Hepatic stellate cell (primary cell): ENCODE measurements at regions not wholly inside any gene's neighbourhood (a gene's known extent, or its start where the extent isn't known, plus 50 kb on each side); places are given as distances from the start of the nearest gene placed in this dataset.

Experiments used
- DNase-seq: peaks from one replicate; pipeline ENCODE4 v3.0.0; 2011; ENCODE audit warnings: low spot score

DNA sequence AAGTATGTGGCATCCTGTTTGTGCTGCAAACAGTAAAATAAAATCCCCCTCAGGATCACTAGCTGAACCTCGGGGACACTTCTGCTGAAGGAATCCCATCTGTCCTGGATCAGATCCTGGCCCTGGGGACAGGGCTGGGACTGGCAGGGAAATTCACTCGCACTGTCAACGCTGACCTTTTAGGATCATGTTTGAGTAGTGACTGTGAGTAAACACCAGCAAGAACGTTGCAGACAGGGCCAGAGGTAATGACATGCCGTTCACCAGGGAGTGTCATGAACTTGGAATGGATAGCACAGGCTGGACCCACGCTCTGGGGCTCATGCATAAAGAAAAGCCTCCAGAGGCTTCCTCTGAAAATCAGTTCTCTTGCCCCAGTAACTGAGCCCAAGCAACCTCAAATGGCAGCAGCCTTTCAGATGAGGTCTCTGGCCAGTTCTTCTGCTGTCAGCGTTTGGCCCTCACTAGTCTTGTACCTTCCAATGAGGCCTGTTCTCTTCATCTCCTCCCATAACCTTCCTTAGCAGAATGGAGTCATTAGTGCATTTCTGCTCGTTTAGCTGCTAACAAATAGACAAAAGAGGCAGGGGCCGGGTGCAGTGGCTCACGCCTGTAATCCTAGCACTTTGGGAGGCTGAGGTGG is 51.0 kb upstream of the BARX2 start:
- DNase-seq = no peak

- peak; percentile 23 for DNase-seq
Observed at GRCh38 chr11:129323896-129324502, 51.6 kb upstream of the BARX2 start.

DNA sequence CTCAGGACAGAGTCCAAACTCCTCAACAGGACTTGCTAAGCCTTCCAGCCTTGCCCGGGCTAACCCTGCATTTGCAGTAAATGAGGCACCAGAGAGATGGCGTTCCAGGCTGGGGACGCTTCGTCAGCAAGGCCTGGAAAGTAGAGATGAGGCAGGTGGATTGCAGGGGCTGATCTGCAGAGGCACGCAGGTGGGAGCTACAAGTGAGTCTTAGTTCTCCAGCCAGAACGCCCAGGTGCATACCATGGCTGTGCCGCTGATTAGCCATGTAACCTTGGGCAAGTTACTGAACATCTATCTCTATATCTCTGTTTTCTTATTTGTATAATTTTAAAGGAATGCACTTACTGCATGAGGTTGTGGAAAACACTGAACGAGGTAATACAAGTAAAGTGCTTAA is 52.7 kb upstream of the BARX2 start:
- no peak for DNase-seq

DNA sequence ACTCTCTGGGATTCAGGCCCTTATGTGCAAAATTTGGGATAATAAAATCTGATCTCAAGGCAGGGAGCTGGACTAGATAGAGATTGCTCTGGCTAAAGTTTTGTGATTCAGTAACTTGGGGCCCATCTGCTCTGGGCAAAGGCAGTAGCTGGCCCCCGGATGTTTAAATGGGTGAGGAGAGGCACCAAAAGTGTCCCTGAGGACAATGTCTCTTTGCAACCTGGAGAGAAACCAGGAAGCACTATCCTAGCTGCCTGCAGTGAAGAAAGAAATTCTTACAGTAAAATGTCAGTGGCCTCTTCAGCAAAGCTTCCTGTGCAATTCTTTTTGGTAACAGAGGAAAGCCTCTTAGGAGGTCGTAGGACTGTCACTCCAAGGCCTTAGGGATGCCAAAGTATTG is 54.6 kb upstream of the BARX2 start:
- DNase-seq = no peak

DNA sequence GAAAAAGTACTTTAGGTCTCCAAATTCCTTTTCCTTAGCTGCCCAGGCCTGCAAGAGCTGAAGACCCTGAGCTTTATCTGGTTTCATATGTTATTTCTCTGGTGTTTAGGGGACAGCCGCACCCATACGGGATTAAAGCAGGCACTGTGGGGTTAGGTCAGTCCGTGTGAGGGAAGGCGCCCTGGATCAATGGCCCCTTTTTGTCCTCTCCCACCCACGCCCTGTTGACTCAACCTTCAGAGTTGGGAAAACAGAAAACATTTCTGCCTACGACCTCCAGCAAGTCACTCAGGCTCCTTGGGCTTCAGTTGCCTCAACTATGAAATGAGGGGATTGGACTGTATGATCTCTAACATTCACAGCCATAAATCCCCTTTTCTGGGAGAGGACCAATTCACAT is 55.2 kb upstream of the BARX2 start:
- DNase-seq = no peak

DNA sequence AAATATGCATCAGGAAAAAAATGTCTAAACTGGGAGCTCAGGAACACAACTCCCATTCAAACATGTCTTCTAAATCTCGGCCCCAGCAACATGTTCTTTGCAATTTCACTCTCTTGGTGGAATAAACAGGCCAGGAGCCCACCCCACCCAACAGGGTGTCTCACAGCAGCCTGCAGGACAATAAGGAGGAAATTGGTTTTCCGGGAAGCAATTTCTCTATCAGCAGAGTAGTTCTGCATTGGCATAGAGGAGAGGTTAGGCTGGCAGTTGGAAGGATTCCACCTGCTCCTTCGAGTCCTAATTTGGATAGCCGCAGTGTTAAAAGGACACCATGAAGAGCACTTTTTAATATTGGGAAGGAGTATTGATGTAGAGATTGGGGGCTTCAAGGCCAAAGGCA is 55.9 kb upstream of the BARX2 start:
- DNase-seq = no peak

DNA sequence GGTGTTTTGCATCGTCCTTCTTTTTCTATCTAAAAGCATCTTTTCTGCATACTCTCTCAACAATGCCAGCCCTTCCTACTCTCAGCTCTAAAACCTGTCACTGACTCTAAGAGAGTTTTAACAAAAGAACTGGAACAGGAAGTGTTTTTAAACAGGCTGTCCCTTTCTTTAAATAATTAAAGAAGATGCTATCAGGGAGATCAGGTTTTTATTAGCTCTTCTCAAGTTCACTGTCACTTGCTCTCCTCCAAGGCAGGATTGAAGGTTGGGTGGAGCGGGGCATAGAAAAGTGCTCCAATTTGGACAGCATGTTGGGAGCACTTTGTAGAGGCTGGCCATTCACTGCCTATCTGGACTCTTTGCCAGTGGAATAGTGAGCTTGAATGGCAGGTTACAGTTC is 56.4 kb upstream of the BARX2 start:
- no peak for DNase-seq

DNA sequence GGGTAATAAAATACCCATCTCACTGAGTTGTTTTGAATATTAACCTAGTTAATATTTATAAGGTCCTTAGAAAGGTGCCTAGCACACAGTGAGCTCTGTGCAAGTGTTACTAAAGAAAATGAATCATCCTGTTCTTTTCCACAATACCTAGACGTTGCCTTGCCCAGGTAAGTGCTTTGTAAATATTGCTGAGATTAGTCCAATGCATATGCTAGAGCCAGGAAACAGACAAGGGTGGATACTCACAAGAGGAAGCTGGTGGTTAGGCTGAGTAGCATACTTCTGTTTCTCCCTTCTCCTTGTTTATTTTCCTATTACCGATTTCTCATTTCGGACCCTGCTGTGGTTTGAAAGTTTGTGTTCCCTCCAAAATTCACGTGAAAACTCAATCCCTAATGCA is 58.1 kb upstream of the BARX2 start:
- DNase-seq = no peak

DNA sequence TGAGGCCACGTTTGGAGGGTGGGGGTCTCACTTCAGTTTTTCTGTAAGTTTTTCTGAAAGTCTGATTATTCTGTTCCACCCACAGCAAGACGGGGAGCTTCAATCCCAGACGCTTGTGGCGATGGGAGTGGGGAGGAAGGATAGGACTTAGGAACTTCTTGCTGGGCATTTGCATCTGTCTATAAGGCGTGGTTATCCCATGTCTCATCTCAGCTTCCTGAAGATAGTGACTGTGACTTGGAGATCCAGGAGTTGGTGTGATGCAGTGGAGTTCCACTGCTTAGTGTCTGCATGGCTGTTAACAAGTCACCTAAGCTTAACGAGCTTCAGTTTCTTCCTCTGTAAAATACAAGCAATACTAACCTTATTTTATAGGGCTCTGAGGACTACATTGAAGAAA is 58.9 kb upstream of the BARX2 start:
- no peak for DNase-seq

- no peak for DNase-seq
Observed at GRCh38 chr11:129315781-129316579, 59.7 kb upstream of the BARX2 start.

GRCh38 chr11:129314371-129314770 is 61.3 kb upstream of the BARX2 start:
- DNase-seq = no peak

DNA sequence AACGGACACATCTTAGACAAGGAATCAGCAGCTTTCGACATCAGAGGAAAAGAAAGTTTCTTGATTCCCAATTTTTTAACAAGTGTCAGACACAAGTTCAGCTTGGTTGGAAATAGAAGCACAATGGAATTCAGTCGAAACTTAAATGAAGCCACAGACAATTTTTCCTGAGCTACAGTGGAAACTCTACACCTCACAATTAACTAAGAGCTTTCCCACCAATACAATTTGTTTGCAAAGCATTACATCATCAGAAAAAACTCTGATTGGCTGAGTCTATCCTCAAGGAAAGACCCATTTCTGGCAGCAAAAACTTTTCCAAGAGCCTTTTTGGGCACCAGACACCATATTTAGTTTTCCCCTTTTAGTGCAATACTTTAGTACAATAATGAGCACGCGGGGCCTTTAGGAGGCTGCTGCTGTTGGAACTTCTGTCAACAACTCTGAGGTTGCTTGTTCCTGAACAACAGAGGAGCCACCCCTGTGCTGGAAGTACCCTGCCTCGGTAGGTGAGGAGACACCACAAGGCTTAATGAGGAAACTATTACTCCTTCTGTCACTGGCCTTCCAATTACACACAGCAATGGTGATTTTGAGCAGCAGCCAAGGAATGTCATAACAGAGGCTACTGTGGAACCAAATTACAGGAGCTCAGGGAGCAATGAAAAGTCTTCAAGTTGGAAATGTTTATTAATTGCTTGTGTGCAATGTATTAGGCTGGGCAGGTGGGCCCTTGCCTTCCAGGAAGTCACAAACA is 61.9 kb upstream of the BARX2 start:
- DNase-seq = no peak

GRCh38 chr11:129312730-129313503 is 62.7 kb upstream of the BARX2 start:
- DNase-seq = no peak

DNA sequence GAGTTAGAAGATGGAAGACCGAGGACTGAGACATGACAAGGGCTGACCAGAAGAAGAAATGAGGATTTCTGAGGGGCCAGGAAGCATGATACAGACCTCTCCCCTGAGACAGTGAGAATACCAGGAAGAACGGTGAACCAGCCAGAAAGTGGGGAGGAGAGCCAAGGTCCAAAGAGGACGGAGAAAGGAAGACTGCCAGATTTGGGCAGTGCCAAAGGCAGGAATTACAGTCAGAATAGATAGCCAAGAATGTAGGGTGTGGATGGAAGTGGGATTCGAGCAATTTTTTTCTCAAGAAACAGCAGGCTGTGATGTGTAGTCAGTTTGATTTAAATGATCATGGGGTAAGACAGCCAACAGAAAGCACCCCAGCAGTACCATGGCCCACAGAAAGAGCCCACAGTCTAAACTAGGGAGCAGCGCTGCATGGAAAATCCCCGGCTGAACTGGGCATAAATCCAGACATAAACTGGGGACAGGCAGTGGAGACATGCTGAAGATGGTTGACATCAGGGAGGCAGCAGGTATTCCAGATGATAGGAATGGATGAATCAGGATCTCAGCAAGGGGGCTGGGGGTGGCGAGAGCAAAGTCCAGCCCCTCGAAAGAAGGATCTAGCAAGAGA is 67.3 kb upstream of the BARX2 start:
- DNase-seq = no peak

DNA sequence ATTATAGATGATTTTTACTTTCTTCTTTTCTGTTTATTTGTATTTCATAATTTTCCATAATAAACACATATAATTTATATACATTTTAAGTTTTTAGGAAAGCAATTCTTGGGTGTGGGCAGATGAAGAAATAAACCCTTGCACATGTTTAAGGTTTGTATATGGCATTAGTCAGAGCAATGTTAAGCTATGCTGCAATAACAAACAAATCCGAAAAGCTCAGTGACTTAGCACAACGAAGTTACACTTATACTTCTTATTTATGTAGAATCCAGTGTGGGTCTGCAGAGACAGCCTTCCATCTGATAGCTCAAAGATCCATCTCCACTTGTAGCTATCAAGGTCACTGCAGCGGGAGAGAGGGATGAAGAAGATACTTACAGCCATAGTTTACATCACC is 68.5 kb upstream of the BARX2 start:
- DNase-seq = no peak

GRCh38 chr11:129302386-129303101 is 73.1 kb upstream of the BARX2 start:
- DNase-seq = no peak

DNA sequence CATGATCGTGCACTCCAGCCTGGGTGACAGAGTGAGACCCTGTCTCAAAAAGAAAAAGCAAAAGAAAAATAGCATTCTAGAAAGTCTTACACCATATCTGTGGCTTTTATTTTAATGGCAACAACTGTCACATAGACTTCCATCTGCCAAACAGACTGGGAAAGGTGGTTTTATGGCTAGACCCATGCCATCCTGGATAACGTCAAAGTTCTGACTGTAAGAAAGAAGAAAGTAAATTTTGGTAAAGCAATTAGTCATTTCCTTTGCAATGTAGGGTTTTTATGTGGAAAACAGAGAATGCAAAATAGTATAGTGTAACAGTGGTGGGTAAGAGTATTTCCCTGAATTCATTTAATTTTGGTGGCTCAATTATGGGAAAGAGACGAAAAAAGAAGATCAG is 75.5 kb upstream of the BARX2 start:
- DNase-seq = no peak

GRCh38 chr11:129298988-129299387 is 76.7 kb upstream of the BARX2 start:
- no peak for DNase-seq

DNA sequence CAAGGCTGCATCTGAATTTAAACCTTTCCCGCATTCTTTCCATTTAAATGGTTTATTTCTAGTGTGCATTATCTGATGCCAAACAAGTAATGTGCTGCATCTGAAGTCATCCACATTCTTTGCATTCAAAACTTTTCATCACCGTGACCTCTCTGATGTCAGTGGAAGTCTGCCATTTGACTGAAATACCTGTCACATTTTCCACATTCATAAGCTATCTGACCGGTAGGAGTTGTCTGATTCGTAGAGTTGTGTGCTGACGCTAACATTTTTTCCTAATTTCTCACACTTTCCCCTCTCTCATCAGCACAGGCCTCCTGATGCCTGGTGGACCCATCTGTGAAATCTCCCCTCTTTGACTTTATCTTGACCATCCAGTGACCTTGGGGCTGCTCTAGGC is 79.9 kb upstream of the BARX2 start:
- DNase-seq = no peak

GRCh38 chr11:129292771-129293170 is 82.9 kb upstream of the BARX2 start:
- no peak for DNase-seq

- no peak for DNase-seq
Observed at GRCh38 chr11:129292092-129292491, 83.6 kb upstream of the BARX2 start.
